NCI-H2029 (cell line): ENCODE measurements at regions not wholly inside any gene's neighbourhood (a gene's known extent, or its start where the extent isn't known, plus 50 kb on each side); places are given as distances from the start of the nearest gene placed in this dataset.
"Not testable (repeated sequence)": the region's sequence is repeated elsewhere in the genome, so short reads cannot be mapped to it uniquely, and the experiment has no call there.

Source experiments
- DNase-seq: peaks from one replicate; lab custom pipeline; 2025; lab: John Stamatoyannopoulos, UW

GRCh38 chrX:110965409-110966090 lies 130.4 kb upstream of the PAK3 start:
- no peak for DNase-seq

- no peak for DNase-seq
Measured at GRCh38 chrX:110964786-110965185, 131.2 kb upstream of the PAK3 start.

- no peak for DNase-seq
Measured at GRCh38 chrX:110962451-110962850, 133.5 kb upstream of the PAK3 start.

- no peak for DNase-seq
Measured at GRCh38 chrX:110955706-110956105, 140.3 kb upstream of the PAK3 start.

- no peak for DNase-seq
Measured at GRCh38 chrX:110954428-110955100, 141.4 kb upstream of the PAK3 start.

- no peak for DNase-seq
Measured at GRCh38 chrX:110951472-110952269, 144.3 kb upstream of the PAK3 start.

- no peak for DNase-seq
Measured at GRCh38 chrX:110944751-110945675, 149.4 kb upstream of the CHRDL1 start.

GRCh38 chrX:110944311-110944750 lies 148.7 kb upstream of the CHRDL1 start:
- no peak for DNase-seq

- no peak for DNase-seq
Measured at GRCh38 chrX:110941906-110942305, 146.3 kb upstream of the CHRDL1 start.

- DNase-seq = no peak
Measured at GRCh38 chrX:110938977-110939732, 143.5 kb upstream of the CHRDL1 start.

GRCh38 chrX:110924871-110925270 lies 129.3 kb upstream of the CHRDL1 start:
- DNase-seq = no peak

- no peak for DNase-seq
Measured at GRCh38 chrX:110920991-110921390, 125.4 kb upstream of the CHRDL1 start.

- no peak for DNase-seq
Measured at GRCh38 chrX:110915570-110915969, 120.0 kb upstream of the CHRDL1 start.

GRCh38 chrX:110915111-110915510 lies 119.5 kb upstream of the CHRDL1 start:
- no peak for DNase-seq

GRCh38 chrX:110914281-110914680 lies 118.7 kb upstream of the CHRDL1 start:
- DNase-seq = no peak

- DNase-seq = not testable (repeated sequence)
Measured at GRCh38 chrX:110904747-110905146, 109.1 kb upstream of the CHRDL1 start.

- DNase-seq = no peak
Measured at GRCh38 chrX:110881971-110882370, 86.4 kb upstream of the CHRDL1 start.

- DNase-seq = no peak
Measured at GRCh38 chrX:110877326-110877725, 81.7 kb upstream of the CHRDL1 start.

- no peak for DNase-seq
Measured at GRCh38 chrX:110871839-110872238, 76.2 kb upstream of the CHRDL1 start.

GRCh38 chrX:110866421-110866820 lies 70.8 kb upstream of the CHRDL1 start:
- no peak for DNase-seq

- DNase-seq = no peak
Measured at GRCh38 chrX:110863883-110864282, 68.3 kb upstream of the CHRDL1 start.
